Neural crest cell (in vitro differentiated cells): ENCODE measurements at regions not wholly inside any gene's neighbourhood (a gene's known extent, or its start where the extent isn't known, plus 50 kb on each side); places are given as distances from the start of the nearest gene placed in this dataset.

ENCODE experiments used
- DNase-seq: peaks from one replicate; pipeline ENCODE4 v3.0.0; 2021; ENCODE audit warnings: low read depth, mixed read lengths, low spot score
- H3K27ac Mint-ChIP-seq: one replicate; pipeline ENCODE4 v1.8.0; 2021; ENCODE audit warnings: mild to moderate bottlenecking, mixed read lengths; ENCODE audit not compliant: unreplicated experiment
- H3K27me3 Mint-ChIP-seq: 2 replicates; pipeline ENCODE4 v1.8.0; 2021; ENCODE audit warnings: low read depth, mild to moderate bottlenecking, mixed read lengths
- H3K36me3 Mint-ChIP-seq: 2 replicates; pipeline ENCODE4 v1.8.0; 2021; ENCODE audit warnings: low read depth, mild to moderate bottlenecking, mixed read lengths
- H3K4me1 Mint-ChIP-seq: 2 replicates; pipeline ENCODE4 v1.8.0; 2021; ENCODE audit warnings: mixed read lengths
- H3K4me3 Mint-ChIP-seq: one replicate; pipeline ENCODE4 v1.8.0; 2021; ENCODE audit warnings: mild to moderate bottlenecking, mixed read lengths
- H3K9me3 Mint-ChIP-seq: 2 replicates; pipeline ENCODE4 v1.8.0; 2021; ENCODE audit warnings: mixed read lengths
- CTCF ChIP-seq: fragments of 200-600 bp; sonication (generic); conservative IDR thresholded peaks from 2 replicates; pipeline ENCODE4 v1.5.0; 2021; ENCODE audit warnings: antibody characterized with exemption, mild to moderate bottlenecking

- Mint-ChIP-seq H3K9me3 (peaks cover 2% of the 10 kb centered on the region), H3K27me3 (no peaks in the 10 kb centered on the region), H3K27ac (no peak overlapping the region), H3K36me3 (no peaks in the 10 kb centered on the region), H3K4me3 (no peak overlapping the region), H3K4me1 (peaks cover 11% of the 10 kb centered on the region)
- no peak for TF ChIP-seq CTCF
- no peak for DNase-seq
Measured at GRCh38 chr18:22697561-22697960, 235.6 kb upstream of the RBBP8 start.

GRCh38 chr18:22698711-22699110 lies 234.4 kb upstream of the RBBP8 start:
- no peak for TF ChIP-seq CTCF
- H3K4me1 Mint-ChIP-seq, result peaks cover 11% of the 10 kb centered on the region
- H3K9me3 Mint-ChIP-seq, result peaks cover 2% of the 10 kb centered on the region
- H3K36me3 Mint-ChIP-seq, result no peaks in the 10 kb centered on the region
- no peak overlapping the region for H3K4me3 Mint-ChIP-seq
- DNase-seq, result no peak
- no peaks in the 10 kb centered on the region for H3K27me3 Mint-ChIP-seq
- H3K27ac Mint-ChIP-seq, result no peak overlapping the region

GRCh38 chr18:22699629-22700028 lies 233.5 kb upstream of the RBBP8 start:
- Mint-ChIP-seq H3K27me3 (no peaks in the 10 kb centered on the region), H3K27ac (no peak overlapping the region), H3K36me3 (no peaks in the 10 kb centered on the region), H3K4me1 (peaks cover 11% of the 10 kb centered on the region), H3K9me3 (peaks cover 2% of the 10 kb centered on the region), H3K4me3 (no peak overlapping the region)
- DNase-seq, result no peak
- no peak for TF ChIP-seq CTCF

- no peak for TF ChIP-seq CTCF
- no peak overlapping the region for H3K4me3 Mint-ChIP-seq
- no peaks in the 10 kb centered on the region for H3K36me3 Mint-ChIP-seq
- DNase-seq, result no peak
- H3K27ac Mint-ChIP-seq, result no peak overlapping the region
- H3K9me3 Mint-ChIP-seq, result peaks cover 2% of the 10 kb centered on the region
- no peaks in the 10 kb centered on the region for H3K27me3 Mint-ChIP-seq
- H3K4me1 Mint-ChIP-seq, result peaks cover 11% of the 10 kb centered on the region
Measured at GRCh38 chr18:22700920-22701319, 232.2 kb upstream of the RBBP8 start.

- no peak overlapping the region for H3K4me3 Mint-ChIP-seq
Measured at GRCh38 chr18:22701326-22701725, 231.8 kb upstream of the RBBP8 start.

More at GRCh38 chr18:22701326-22701725, 231.8 kb upstream of the RBBP8 start:
- Mint-ChIP-seq H3K27ac (no peak overlapping the region), H3K36me3 (no peaks in the 10 kb centered on the region), H3K4me1 (peaks cover 7% of the 10 kb centered on the region), H3K9me3 (peaks cover 5% of the 10 kb centered on the region), H3K27me3 (no peaks in the 10 kb centered on the region)
- no peak for DNase-seq
- TF ChIP-seq CTCF, result no peak
